SW 1271 (cell line): ENCODE measurements at regions not wholly inside any gene's neighbourhood (a gene's known extent, or its start where the extent isn't known, plus 50 kb on each side); places are given as distances from the start of the nearest gene placed in this dataset.
"Not testable (repeated sequence)": the region's sequence is repeated elsewhere in the genome, so short reads cannot be mapped to it uniquely, and the experiment has no call there.

Experiments
- DNase-seq, 2 experiments: peaks; one replicate each; lab custom pipeline; 2025; lab: John Stamatoyannopoulos, UW

- DNase-seq = no peak
These were observed 209.4 kb upstream of the CXCR4 start for GRCh38 chr2:136327162-136327852.

- no peak for DNase-seq
These were observed 207.9 kb upstream of the CXCR4 start for GRCh38 chr2:136325844-136326331.

GRCh38 chr2:136324966-136325365, 207.0 kb upstream of the CXCR4 start:
- no peak for DNase-seq

GRCh38 chr2:136323935-136324334, 206.0 kb upstream of the CXCR4 start:
- DNase-seq = no peak

GRCh38 chr2:136323195-136323594, 205.2 kb upstream of the CXCR4 start:
- no peak for DNase-seq

- no peak for DNase-seq
These were observed 204.5 kb upstream of the CXCR4 start for GRCh38 chr2:136322428-136322827.

DNA sequence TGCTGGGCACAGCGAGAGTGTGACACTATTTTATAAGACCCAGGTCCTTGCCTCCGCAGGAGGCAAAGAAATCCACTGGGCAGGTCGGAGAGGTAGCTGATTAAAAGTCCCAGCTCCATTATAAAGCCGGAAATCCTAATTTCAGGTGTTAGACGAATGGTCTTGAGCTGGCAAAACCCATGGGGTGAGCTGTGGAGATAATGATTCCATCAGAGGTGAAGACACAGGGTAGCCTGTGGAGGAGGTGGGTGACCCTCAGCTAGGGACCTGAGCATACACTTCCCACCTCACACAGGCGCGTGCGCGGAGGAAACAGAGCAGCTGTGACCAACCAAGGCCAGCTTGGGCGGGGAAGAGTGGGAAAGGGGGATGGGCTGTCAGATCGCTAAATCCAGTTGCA, 201.7 kb upstream of the CXCR4 start:
- DNase-seq = no peak

- no peak for DNase-seq
These were observed 201.3 kb upstream of the CXCR4 start for GRCh38 chr2:136319237-136319636.

DNA sequence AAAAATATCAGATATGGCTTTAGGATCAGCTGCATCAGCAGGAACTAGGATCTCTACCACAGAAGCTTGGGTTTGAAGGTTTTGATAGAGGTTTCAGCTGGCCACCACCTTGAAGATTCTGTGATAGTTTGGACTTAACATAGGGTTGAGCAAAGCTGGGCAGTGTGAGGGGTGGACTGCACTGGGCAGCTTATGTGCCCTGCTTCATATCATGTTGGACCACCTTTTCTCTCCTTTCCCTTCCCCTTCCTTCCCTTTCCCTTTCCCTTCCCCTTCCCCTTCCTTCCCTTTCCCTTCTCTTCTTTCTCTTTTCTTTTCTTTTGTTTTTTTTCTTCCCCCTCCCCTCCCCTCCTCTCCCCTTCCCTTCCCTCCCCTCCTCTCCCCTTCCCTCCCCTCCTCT, 196.3 kb upstream of the CXCR4 start:
- no peak for DNase-seq

DNA sequence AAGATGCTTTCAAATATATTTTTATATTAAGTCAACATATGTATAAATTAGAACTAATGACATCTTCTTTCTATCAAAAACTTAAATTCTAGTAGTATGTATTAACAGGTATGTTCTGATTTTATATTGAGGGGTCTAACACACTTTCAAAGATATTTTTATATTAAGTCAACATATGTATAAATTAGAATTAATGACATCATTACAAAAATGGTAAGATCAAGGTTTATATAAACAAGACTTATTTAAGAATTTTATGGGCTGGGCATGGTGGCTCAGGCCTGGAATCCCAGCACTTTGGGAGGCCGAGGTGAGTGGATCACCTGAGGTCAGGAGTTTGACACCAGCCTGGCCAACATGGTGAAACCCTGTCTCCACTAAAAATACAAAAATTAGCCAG, 194.6 kb upstream of the CXCR4 start:
- not testable (repeated sequence) for DNase-seq

DNA sequence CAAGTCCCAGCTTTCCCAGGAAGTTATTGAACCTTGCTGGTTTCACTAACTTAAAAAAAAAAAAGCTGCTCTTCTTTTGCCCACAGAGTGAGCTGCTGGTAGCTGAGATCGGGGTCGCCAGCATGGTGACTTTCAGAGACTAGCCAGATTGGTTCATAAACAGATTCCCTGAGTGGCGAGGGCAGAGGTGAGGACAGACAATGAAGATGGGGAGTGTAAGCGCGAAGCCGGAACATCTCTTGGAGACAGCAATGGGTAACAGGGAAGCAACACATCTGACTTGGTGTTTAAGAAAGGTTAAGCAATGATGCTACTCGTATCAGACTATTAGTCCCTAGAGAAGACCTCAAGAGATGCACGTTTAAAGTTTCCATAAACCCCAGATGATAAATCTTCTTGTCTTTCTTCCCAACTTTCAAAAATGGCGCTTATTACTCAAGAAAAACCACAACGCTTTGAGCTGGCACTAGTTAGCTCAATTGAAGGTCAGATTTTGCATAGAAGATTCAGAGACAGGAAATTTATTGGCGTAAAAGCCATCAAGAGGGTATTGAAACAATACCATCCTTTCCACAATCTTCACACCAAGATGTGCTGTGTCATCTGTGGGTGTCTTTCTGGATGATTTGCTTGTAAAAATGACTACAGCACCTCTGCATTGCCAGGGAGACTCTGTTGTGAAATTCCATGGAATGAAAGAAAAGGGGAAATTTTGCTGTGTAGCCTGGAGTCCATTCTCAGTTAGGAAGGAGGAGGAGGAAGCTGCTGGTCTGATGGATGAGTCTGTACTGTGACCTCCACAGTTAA, 193.1 kb upstream of the CXCR4 start:
- no peak for DNase-seq

GRCh38 chr2:136310005-136310495, 192.1 kb upstream of the CXCR4 start:
- DNase-seq = no peak

DNA sequence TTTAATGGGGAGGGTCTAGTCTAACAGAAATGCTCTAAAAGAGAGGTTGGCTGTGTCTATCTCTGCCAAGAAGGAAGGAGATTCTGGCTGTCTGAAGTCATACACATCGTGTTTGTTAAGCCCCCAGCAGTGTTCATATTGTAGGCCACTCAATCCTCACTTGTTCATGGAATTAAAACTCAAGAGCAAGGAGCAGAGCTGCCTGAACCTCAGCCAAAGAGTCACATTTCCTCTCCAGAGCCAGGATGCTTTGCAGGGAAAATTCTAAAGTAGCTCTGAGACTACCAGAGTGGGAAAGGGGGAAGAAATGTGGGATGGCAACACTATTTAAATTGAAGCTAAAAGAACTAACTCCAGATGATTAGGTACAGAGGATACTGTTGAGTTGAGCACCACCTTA, 190.7 kb upstream of the CXCR4 start:
- DNase-seq = no peak

DNA sequence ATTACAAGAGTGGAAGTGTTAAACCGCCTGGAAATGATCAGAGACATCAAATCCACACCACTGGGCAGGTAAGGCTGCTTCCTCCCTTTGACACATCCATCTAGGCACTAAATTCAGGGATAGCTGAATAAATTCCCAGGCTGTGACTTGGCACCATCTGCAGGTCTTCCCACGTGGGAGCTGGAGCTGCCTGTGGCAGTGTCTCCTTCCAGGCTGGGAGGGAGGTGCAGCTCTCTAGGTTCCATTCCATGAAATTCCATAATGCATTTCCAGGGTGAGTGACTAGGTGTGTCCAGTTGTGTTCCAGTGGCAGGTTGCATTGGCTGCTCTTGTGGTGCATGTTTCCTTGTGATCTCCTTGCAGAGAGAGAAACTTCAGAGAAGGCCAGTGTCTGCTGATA, 188.9 kb upstream of the CXCR4 start:
- no peak for DNase-seq

GRCh38 chr2:136305517-136306192, 187.7 kb upstream of the CXCR4 start:
- no peak for DNase-seq

DNA sequence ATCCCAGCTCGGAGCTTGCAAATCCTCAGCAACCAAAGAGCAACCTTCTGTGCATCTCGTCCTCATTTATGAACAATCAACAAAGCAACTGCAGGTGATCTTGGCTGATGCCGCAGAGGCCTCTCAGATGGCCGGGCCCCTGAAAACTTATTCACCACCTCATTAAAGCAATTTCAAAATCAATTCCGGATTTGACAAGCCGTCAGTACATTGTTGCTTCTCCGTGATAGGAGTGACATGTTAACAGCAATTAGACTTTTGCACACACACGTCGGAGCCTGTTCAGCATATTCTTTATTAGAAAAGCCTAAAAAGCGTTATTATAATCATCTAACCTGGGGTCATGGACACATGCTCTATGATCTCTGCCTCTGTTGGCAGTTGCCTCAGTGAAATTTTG, 183.1 kb upstream of the CXCR4 start:
- no peak for DNase-seq

DNA sequence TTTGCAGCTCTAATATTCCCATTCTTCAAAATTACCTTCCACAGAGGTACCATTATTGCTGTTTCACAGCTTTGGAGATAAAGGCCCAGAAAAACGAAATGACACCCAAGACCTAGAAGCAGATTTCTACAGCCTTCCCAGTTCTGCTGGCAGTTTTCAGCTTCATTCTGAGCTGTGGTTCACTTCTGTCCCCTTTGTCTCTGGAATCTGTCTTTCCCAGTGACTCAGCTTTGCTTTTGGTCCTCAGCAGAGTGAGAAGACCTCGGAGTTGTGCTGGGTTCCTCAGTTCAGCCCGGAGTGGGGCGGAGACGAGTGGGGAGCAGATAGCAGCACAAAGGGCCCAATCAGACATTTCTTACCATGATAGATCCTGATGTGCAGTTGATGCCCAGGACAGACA, 180.7 kb upstream of the CXCR4 start:
- no peak for DNase-seq

DNA sequence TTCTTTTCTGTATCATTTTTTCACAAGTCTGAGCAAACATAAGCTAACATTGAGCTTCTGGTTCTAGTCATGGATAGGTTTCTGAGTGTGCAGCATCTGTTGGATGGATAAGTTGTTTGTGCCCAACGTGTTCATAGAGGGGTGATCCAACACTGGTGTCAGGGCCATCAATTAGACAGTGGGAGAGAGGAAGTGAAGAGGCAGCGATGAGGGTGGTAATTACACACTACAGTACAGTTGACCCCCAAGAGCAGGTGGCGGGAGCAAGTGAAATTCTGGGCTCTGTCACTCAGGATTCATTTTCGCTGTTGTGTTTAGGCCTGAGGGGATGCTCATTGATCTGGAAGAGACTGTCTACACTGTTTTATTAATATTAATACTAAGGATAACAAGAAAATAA, 180.0 kb upstream of the CXCR4 start:
- no peak for DNase-seq

GRCh38 chr2:136297312-136297711, 179.4 kb upstream of the CXCR4 start:
- no peak for DNase-seq

GRCh38 chr2:136295168-136295567, 177.2 kb upstream of the CXCR4 start:
- DNase-seq = no peak

GRCh38 chr2:136291871-136292270, 173.9 kb upstream of the CXCR4 start:
- no peak for DNase-seq

DNA sequence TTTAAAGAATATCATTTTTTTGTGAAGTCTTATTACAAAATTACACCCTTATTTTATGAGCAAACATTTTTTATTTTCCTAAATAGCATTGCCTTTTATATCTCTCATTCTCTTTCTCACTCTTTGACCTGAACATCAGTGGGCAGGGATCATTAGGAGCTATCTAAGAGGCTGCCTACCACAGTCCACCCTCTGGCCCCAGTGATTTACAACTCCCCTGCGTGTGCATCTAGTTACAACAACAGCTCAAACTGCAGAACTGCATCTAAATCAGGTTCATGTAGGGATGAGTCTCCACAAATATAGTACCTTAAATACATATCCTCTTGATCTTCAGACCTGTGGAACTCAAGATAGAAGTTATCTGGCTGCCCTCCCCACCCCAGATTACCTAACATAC, 172.4 kb upstream of the CXCR4 start:
- no peak for DNase-seq

DNA sequence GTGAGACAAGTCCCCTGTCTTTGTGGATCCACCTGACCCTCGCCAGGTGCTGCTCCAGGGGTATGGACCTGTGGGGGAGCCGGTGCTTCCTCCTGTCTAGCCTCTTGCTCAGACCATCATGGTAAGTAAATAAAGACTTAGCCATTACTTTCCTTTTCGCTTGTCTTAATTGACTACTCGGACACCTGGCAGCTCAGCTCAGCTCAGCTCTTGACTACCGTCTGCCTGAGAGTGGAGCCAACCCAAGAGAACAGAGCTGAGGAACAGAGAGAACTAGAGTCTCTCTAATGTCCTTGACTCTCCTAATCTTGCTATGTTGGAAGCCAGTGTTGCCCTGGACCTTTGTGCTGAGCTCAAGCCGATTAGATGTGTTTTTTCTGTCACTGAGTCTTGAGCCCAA, 170.3 kb upstream of the CXCR4 start:
- no peak for DNase-seq
